GM12878 (cell line): ENCODE measurements at regions not wholly inside any gene's neighbourhood (a gene's known extent, or its start where the extent isn't known, plus 50 kb on each side); places are given as distances from the start of the nearest gene placed in this dataset.

Experiments
- ATAC-seq: fragments of 200-7000 bp; cut with Tn5 transposase; 3 replicates; pipeline ENCODE4 v1.9.1; 2020; ENCODE audit warnings: mild to moderate bottlenecking, moderate library complexity
- BruUV-seq: library from RNA; stranded (reverse); fragments of 400-500 nt; replicated peaks from 2 replicates; lab custom pipeline; 2021; lab: Mats Ljungman, UMichigan
- CTCF ChIA-PET: fragments of 300-600 bp; sonication (Branson Sonifier 250); formaldehyde crosslinking; extraction: SDS; loops from one replicate; lab custom pipeline; 2021; ENCODE audit warnings: inconsistent platforms; lab: Yijun Ruan, JAX
- POLR2A ChIA-PET: fragments of 350-600 bp; formaldehyde crosslinking; extraction: SDS; loops from one replicate; lab custom pipeline; 2021; ENCODE audit warnings: inconsistent platforms; lab: Charles Lee
- RAD21 ChIA-PET: fragments of 300-600 bp; sonication (Branson Sonifier 250); formaldehyde crosslinking; loops from one replicate; lab custom pipeline; 2023; ENCODE audit warnings: antibody characterized with exemption; ENCODE audit not compliant: unreplicated experiment; lab: Charles Lee
- SMC1A ChIA-PET: fragments of 300-600 bp; sonication (Branson Sonifier 250); formaldehyde crosslinking; loops from one replicate; lab custom pipeline; 2023; ENCODE audit not compliant: unreplicated experiment, uncharacterized antibody; lab: Charles Lee
- DNase-seq: peaks from one replicate; pipeline ENCODE4 v3.0.0-alpha.2; 2011; ENCODE audit warnings: low read depth, low spot score
- FAIRE-seq: peaks from 3 replicates; lab custom pipeline; 2011; peaks lifted over from hg19 to GRCh38; lab: Jason Lieb, UNC
- H2AFZ ChIP-seq: 2 replicates; pipeline ENCODE4 v1.6.0; 2011; ENCODE audit warnings: low read depth, low read length, control low read depth; ENCODE audit not compliant: control insufficient read depth
- H3K27ac ChIP-seq: 2 replicates; pipeline ENCODE4 v1.5.1; 2011; ENCODE audit warnings: control low read depth; ENCODE audit not compliant: control insufficient read depth, insufficient read depth
- H3K27me3 ChIP-seq, 2 experiments: replicated peaks in 1 of 2; 2 replicates each; pipeline versions ENCODE4 v1.6.0 to v1.6.1; 2011; ENCODE audit warnings: low read length in 1 of 2; ENCODE audit not compliant: control insufficient read depth in 2 of 2, insufficient read depth in 2 of 2
- H3K36me3 ChIP-seq, 2 experiments: 2 replicates each; pipeline ENCODE4 v1.5.1; 2011; ENCODE audit warnings: low read length in 1 of 2; ENCODE audit not compliant: control insufficient read depth in 2 of 2, insufficient read depth in 2 of 2
- H3K4me1 ChIP-seq: 2 replicates; pipeline ENCODE4 v1.6.1; 2011; ENCODE audit warnings: mild to moderate bottlenecking, low read length, moderate library complexity, mixed read lengths; ENCODE audit not compliant: control insufficient read depth, insufficient read depth
- H3K4me2 ChIP-seq: 2 replicates; pipeline ENCODE4 v1.6.0; 2011; ENCODE audit warnings: control low read depth; ENCODE audit not compliant: control insufficient read depth, insufficient read depth
- H3K4me3 ChIP-seq: fragments of 200-600 bp; sonication (generic); 2 replicates; pipeline ENCODE4 v1.5.1; 2016
- H3K79me2 ChIP-seq: 2 replicates; pipeline ENCODE4 v1.6.0; 2011; ENCODE audit warnings: low read length; ENCODE audit not compliant: control insufficient read depth, insufficient read depth
- H3K9ac ChIP-seq: 2 replicates; pipeline ENCODE4 v1.8.0; 2011; ENCODE audit warnings: low read length, control low read depth, mixed read lengths; ENCODE audit not compliant: control insufficient read depth, insufficient read depth
- H3K9me3 ChIP-seq: replicated peaks from 3 replicates; pipeline ENCODE4 v1.5.1; 2011; ENCODE audit warnings: mild to moderate bottlenecking, low read length; ENCODE audit not compliant: control insufficient read depth, insufficient read depth
- H4K20me1 ChIP-seq: 2 replicates; pipeline ENCODE4 v1.6.0; 2011; ENCODE audit not compliant: control insufficient read depth, insufficient read depth
- ATF7 ChIP-seq: fragments of 450-650 bp; IDR thresholded peaks from 2 replicates; pipeline ENCODE4 v1.6.1; 2016; ENCODE audit warnings: low read depth, mild to moderate bottlenecking
- BRCA1 ChIP-seq: IDR thresholded peaks from 2 replicates; pipeline ENCODE4 v1.6.1; 2011; ENCODE audit warnings: low read depth, low read length, improper control_type of control experiment
- CBFB ChIP-seq: IDR thresholded peaks from 2 replicates; pipeline ENCODE4 v1.6.1; 2016; ENCODE audit warnings: antibody characterized with exemption, low read depth
- CREB1 ChIP-seq: IDR thresholded peaks from 2 replicates; pipeline ENCODE4 v1.6.1; 2012; ENCODE audit warnings: low read depth, mild to moderate bottlenecking, inconsistent platforms
- DPF2 ChIP-seq: fragments of 450-650 bp; IDR thresholded peaks from 2 replicates; pipeline ENCODE4 v1.6.1; 2017; ENCODE audit warnings: mild to moderate bottlenecking
- ETV6 ChIP-seq, 2 experiments: fragments of 450-650 bp in 1 of 2; IDR thresholded peaks in 1 of 2; conservative IDR thresholded peaks in 1 of 2; 2 replicates each; pipeline ENCODE4 v1.6.1; 2014; ENCODE audit warnings: antibody characterized with exemption in 1 of 2, borderline replicate concordance in 1 of 2, low read depth in 1 of 2, mild to moderate bottlenecking in 1 of 2, moderate library complexity in 1 of 2
- IKZF1 ChIP-seq: fragments of 450-650 bp; conservative IDR thresholded peaks from 2 replicates; pipeline ENCODE4 v1.6.1; 2017; ENCODE audit warnings: antibody characterized with exemption, mild to moderate bottlenecking
- NFYA ChIP-seq: IDR thresholded peaks from 2 replicates; pipeline ENCODE4 v1.6.1; 2011; ENCODE audit warnings: low read depth, mild to moderate bottlenecking, low read length, improper control_type of control experiment, borderline replicate concordance
- POLR2AphosphoS2 ChIP-seq: IDR thresholded peaks from 2 replicates; pipeline ENCODE4 v1.6.1; 2011; ENCODE audit warnings: low read depth, mild to moderate bottlenecking, low read length, improper control_type of control experiment, moderate library complexity
- RELA ChIP-seq: fragments of 450-650 bp; IDR thresholded peaks from 2 replicates; pipeline ENCODE4 v1.8.0; 2014; ENCODE audit warnings: borderline replicate concordance; ENCODE audit not compliant: partially characterized antibody
- SIX5 ChIP-seq: IDR thresholded peaks from 2 replicates; pipeline ENCODE4 v1.6.1; 2011; ENCODE audit warnings: mild to moderate bottlenecking, low read depth, low read length, moderate library complexity; ENCODE audit not compliant: severe bottlenecking
- SREBF2 ChIP-seq: IDR thresholded peaks from 2 replicates; pipeline ENCODE4 v1.6.1; 2012; ENCODE audit warnings: mild to moderate bottlenecking, low read length
- SRF ChIP-seq, 2 experiments: IDR thresholded peaks; 2 replicates each; pipeline ENCODE4 v1.6.1; 2011; ENCODE audit warnings: low read depth in 2 of 2, low read length in 2 of 2, mild to moderate bottlenecking in 1 of 2, moderate library complexity in 1 of 2
- SUPT20H ChIP-seq: IDR thresholded peaks from 2 replicates; pipeline ENCODE4 v1.6.1; 2011; ENCODE audit warnings: low read depth, mild to moderate bottlenecking, low read length, moderate library complexity, borderline replicate concordance; ENCODE audit not compliant: control insufficient read depth
- YBX1 ChIP-seq: fragments of 450-650 bp; IDR thresholded peaks from 2 replicates; pipeline ENCODE4 v1.6.1; 2016; ENCODE audit warnings: antibody characterized with exemption
- WGBS: methylation state at CpG from one replicate; pipeline ENCODE4 v1.1.6; 2016; ENCODE audit warnings: low lambda C conversion rate; ENCODE audit not compliant: insufficient replicate concordance, insufficient coverage; ENCODE audit errors: missing lambda C conversion rate; 5-methylcytosine and 5-hydroxymethylcytosine counted together
- in situ Hi-C: fragments of 300-500 bp; cut with MboI; formaldehyde crosslinking; loops from 9 replicates; pipeline ENCODE4 v1.14.3; 2018; ENCODE audit warnings: mixed read lengths
- intact Hi-C: fragments of 100-400 bp; cut with micrococcal nuclease; formaldehyde crosslinking; loops from one replicate; pipeline ENCODE4 v1.14.2; 2022; ENCODE audit not compliant: unreplicated experiment
- TF ChIP-seq, protein P1 (sequence below): fragments of 450-650 bp; IDR thresholded peaks from 2 replicates; pipeline ENCODE4 v1.6.1; 2017; ENCODE audit warnings: mild to moderate bottlenecking
- TF ChIP-seq, protein P2 (sequence below): fragments of 450-650 bp; IDR thresholded peaks from 2 replicates; pipeline ENCODE4 v1.6.1; 2017; ENCODE audit warnings: mild to moderate bottlenecking, low read depth, inconsistent platforms; ENCODE audit not compliant: poor library complexity, severe bottlenecking
- TF ChIP-seq, protein P3 (sequence below): fragments of 450-650 bp; IDR thresholded peaks from 2 replicates; pipeline ENCODE4 v1.6.1; 2017; ENCODE audit warnings: mild to moderate bottlenecking, moderate library complexity

DNA sequence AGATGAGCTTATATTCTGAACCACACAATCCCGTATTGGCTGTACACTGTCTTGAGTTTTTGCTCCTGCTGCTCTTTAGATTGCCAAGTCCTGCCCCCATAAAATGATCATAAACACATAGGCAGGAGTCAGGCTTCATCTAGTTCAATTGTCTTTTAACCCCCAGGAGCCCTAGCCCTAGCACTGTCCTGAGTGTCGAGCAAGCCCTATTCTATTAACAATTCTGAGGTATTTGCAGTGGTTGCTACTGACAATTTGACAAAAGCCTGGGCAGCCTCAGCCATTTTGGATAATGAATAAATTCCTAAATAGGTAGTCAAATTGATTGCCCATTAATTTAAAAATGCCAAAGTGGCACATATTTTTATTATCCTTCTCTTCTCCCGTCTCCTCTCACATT, 257.2 kb downstream of the YTHDC2 start (continued):
- TF ChIP-seq POLR2AphosphoS2 (no peak), ATF7 (no peak), IKZF1 (no peak), ETV6 (conservative IDR thresholded peaks at IDR 0.05 in 1 of 2, IDR thresholded peaks at IDR 0.05 in 1 of 2; ENCODE audit: borderline replicate concordance in 1 of 2, low read depth in 1 of 2) (no peak), NFYA (no peak), CBFB (no peak), YBX1 (no peak), SIX5 (no peak), SREBF2 (no peak)
- TF ChIP-seq, protein P1, sequence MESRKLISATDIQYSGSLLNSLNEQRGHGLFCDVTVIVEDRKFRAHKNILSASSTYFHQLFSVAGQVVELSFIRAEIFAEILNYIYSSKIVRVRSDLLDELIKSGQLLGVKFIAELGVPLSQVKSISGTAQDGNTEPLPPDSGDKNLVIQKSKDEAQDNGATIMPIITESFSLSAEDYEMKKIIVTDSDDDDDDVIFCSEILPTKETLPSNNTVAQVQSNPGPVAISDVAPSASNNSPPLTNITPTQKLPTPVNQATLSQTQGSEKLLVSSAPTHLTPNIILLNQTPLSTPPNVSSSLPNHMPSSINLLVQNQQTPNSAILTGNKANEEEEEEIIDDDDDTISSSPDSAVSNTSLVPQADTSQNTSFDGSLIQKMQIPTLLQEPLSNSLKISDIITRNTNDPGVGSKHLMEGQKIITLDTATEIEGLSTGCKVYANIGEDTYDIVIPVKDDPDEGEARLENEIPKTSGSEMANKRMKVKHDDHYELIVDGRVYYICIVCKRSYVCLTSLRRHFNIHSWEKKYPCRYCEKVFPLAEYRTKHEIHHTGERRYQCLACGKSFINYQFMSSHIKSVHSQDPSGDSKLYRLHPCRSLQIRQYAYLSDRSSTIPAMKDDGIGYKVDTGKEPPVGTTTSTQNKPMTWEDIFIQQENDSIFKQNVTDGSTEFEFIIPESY = no peak

DNA sequence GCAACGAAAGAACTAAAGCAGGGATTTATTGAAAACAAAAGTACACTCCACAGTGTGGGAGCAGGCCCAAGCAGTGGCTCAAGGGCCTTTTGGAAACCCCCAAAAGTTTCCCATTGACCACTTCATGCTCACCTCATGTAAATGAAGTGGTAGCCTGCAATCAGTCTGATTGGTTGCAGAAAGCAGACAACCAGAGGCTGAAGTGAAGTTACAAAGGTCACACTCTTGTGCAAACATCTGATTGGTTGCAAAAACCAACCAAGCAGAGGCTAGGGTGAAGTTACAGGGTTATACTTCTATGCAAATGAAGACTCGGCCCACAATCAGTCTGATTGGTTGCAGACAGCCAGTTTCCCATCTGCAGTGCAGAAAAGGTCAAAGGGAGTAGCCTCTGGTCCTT, 258.0 kb downstream of the YTHDC2 start:
- ChIA-PET POLR2A (no interaction called here), CTCF (no interaction called here), RAD21 (no interaction called here), SMC1A (no interaction called here)
- Histone ChIP-seq H3K36me3 (no peaks in the 10 kb centered on the region), H2AFZ (no peak overlapping the region), H3K4me1 (no peaks in the 10 kb centered on the region), H3K4me2 (no peak overlapping the region), H3K9me3 (peaks cover 9% of the 10 kb centered on the region; the same call in 2 of the 3 replicates), H3K27ac (no peak overlapping the region), H3K4me3 (no peak overlapping the region), H3K9ac (no peak overlapping the region), H3K27me3 (no peaks in the 10 kb centered on the region), H4K20me1 (no peaks in the 10 kb centered on the region), H3K79me2 (no peaks in the 10 kb centered on the region)
- in situ Hi-C loops = no loop called here
- ATAC-seq = peak; percentile 94
- no peak for FAIRE-seq
- BruUV-seq = no TSS peak
- WGBS = 3% methylated on average over 2 of the region's 2 CpGs
- DNase-seq = peak; percentile 37
- intact Hi-C loops = no loop called here
- no peak for TF ChIP-seq SRF (IDR thresholded peaks at IDR 0.05; ENCODE audit: low read depth in 2 of 2, low read length in 2 of 2)
- no peak for TF ChIP-seq BRCA1
- TF ChIP-seq DPF2 = no peak
- TF ChIP-seq RELA = peak; percentile 20
- TF ChIP-seq, protein P2, sequence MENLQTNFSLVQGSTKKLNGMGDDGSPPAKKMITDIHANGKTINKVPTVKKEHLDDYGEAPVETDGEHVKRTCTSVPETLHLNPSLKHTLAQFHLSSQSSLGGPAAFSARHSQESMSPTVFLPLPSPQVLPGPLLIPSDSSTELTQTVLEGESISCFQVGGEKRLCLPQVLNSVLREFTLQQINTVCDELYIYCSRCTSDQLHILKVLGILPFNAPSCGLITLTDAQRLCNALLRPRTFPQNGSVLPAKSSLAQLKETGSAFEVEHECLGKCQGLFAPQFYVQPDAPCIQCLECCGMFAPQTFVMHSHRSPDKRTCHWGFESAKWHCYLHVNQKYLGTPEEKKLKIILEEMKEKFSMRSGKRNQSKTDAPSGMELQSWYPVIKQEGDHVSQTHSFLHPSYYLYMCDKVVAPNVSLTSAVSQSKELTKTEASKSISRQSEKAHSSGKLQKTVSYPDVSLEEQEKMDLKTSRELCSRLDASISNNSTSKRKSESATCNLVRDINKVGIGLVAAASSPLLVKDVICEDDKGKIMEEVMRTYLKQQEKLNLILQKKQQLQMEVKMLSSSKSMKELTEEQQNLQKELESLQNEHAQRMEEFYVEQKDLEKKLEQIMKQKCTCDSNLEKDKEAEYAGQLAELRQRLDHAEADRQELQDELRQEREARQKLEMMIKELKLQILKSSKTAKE = no peak
- TF ChIP-seq CREB1 = no peak
- TF ChIP-seq, protein P3, sequence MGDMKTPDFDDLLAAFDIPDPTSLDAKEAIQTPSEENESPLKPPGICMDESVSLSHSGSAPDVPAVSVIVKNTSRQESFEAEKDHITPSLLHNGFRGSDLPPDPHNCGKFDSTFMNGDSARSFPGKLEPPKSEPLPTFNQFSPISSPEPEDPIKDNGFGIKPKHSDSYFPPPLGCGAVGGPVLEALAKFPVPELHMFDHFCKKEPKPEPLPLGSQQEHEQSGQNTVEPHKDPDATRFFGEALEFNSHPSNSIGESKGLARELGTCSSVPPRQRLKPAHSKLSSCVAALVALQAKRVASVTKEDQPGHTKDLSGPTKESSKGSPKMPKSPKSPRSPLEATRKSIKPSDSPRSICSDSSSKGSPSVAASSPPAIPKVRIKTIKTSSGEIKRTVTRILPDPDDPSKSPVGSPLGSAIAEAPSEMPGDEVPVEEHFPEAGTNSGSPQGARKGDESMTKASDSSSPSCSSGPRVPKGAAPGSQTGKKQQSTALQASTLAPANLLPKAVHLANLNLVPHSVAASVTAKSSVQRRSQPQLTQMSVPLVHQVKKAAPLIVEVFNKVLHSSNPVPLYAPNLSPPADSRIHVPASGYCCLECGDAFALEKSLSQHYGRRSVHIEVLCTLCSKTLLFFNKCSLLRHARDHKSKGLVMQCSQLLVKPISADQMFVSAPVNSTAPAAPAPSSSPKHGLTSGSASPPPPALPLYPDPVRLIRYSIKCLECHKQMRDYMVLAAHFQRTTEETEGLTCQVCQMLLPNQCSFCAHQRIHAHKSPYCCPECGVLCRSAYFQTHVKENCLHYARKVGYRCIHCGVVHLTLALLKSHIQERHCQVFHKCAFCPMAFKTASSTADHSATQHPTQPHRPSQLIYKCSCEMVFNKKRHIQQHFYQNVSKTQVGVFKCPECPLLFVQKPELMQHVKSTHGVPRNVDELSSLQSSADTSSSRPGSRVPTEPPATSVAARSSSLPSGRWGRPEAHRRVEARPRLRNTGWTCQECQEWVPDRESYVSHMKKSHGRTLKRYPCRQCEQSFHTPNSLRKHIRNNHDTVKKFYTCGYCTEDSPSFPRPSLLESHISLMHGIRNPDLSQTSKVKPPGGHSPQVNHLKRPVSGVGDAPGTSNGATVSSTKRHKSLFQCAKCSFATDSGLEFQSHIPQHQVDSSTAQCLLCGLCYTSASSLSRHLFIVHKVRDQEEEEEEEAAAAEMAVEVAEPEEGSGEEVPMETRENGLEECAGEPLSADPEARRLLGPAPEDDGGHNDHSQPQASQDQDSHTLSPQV = no peak
- TF ChIP-seq SUPT20H = no peak
